ENCODE measurements at regions not wholly inside any gene's neighbourhood (a gene's known extent, or its start where the extent isn't known, plus 50 kb on each side); places are given as distances from the start of the nearest gene placed in this dataset.

DNA sequence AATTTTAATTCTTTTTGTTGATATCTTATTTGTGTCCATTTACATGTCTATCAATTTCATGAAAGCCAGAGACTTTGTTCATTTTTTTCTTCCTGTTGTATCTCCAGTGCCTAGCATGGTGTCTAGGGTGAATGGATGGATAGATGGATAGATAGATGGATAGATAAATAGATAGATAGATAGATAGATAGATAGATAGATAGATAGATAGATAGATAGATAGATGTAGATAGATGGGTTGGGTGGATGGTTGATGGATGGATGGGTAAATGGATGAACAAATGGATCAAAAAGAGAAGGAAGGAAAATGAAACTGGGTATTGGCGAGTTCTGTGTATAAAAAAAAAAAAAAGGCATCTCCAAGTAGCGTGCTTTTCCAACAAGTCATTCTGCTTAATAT is 120.5 kb downstream of the FAM124B start:
- Mint-ChIP-seq H3K4me3 (no peak overlapping the region), H3K4me1 (no peaks in the 10 kb centered on the region), H3K27ac (no peak overlapping the region), H3K9me3 (no peaks in the 10 kb centered on the region), H3K27me3 (peaks cover 27 to 30% of the 10 kb centered on the region in 2 donors), H3K36me3 (no peaks in the 10 kb centered on the region)
- no peak overlapping the region for H3K4me3 ChIP-seq (ENCODE audit: low read length in 2 of 2)
- H3K27me3 ChIP-seq (ENCODE audit: insufficient read depth, low read length) = no peaks in the 10 kb centered on the region
- H3K36me3 ChIP-seq (ENCODE audit: insufficient read depth, low read length) = no peaks in the 10 kb centered on the region
- POLR2A ChIA-PET (ENCODE audit: partially characterized antibody) = no interaction called here
- intact Hi-C loops (cut with micrococcal nuclease) = loop anchor here (5.0 kb wide), 1 partner anchor 1574 kb away; no protein-coding TSS in a partner anchor
- H3K27ac ChIP-seq (ENCODE audit: low read depth, low read length) = no peak overlapping the region
- CTCF ChIA-PET (ENCODE audit: partially characterized antibody) = interaction anchor here (0.8 to 7.1 kb wide), 3 partner anchors 288 to 311 kb away, joined by 3 to 142 read pairs (median 72); no protein-coding TSS in a partner anchor
- no peaks in the 10 kb centered on the region for H3K9me3 ChIP-seq (ENCODE audit: control insufficient read depth in 1 of 2, low read length in 2 of 2)
- no peak for DNase-seq
- H3K4me1 ChIP-seq (ENCODE audit: insufficient read depth, low read length) = no peaks in the 10 kb centered on the region

DNA sequence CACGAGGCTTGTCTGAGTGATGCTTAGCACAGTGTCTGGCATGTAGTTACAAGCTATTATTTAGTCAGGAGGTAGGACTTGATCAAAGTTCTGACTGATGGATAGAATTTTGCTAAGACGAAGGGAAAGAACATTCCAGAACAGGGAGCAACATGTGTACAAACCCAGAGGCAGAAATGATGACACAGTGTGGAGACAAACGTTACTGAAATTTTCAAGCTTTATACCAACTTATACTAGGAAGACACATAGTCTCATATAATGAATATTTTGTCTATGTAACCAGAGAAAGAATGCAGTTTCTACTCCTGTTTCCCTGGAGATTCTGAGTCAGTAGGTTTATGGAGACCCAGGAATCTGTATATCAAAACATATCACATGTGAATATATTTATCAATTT is 123.4 kb downstream of the FAM124B start:
- H3K27ac Mint-ChIP-seq = no peak overlapping the region
- Histone ChIP-seq H3K4me1 (ENCODE audit: insufficient read depth, low read length) (no peaks in the 10 kb centered on the region), H3K36me3 (ENCODE audit: insufficient read depth, low read length) (no peaks in the 10 kb centered on the region), H3K4me3 (ENCODE audit: low read length in 2 of 2) (no peak overlapping the region), H3K9me3 (ENCODE audit: control insufficient read depth in 1 of 2, low read length in 2 of 2) (no peaks in the 10 kb centered on the region), H3K27ac (ENCODE audit: low read depth, low read length) (no peak overlapping the region), H3K27me3 (ENCODE audit: insufficient read depth, low read length) (no peaks in the 10 kb centered on the region)
- DNase-seq = no peak
- no peaks in the 10 kb centered on the region for H3K4me1 Mint-ChIP-seq
- intact Hi-C loops (cut with micrococcal nuclease) = no loop called here
- no peaks in the 10 kb centered on the region for H3K9me3 Mint-ChIP-seq
- H3K4me3 Mint-ChIP-seq = no peak overlapping the region
- ChIA-PET CTCF (ENCODE audit: partially characterized antibody) (interaction anchor here (1.2 kb wide), 1 partner anchor 9 kb away, joined by 3 read pairs; no protein-coding TSS in a partner anchor), POLR2A (ENCODE audit: partially characterized antibody) (no interaction called here)
- peaks cover 17 to 18% of the 10 kb centered on the region in 2 donors for H3K27me3 Mint-ChIP-seq
- H3K36me3 Mint-ChIP-seq = no peaks in the 10 kb centered on the region

GRCh38 chr2:224276251-224276650 is 125.7 kb downstream of the FAM124B start:
- H3K4me3 Mint-ChIP-seq = no peak overlapping the region
- POLR2A ChIA-PET (ENCODE audit: partially characterized antibody) = no interaction called here

DNA sequence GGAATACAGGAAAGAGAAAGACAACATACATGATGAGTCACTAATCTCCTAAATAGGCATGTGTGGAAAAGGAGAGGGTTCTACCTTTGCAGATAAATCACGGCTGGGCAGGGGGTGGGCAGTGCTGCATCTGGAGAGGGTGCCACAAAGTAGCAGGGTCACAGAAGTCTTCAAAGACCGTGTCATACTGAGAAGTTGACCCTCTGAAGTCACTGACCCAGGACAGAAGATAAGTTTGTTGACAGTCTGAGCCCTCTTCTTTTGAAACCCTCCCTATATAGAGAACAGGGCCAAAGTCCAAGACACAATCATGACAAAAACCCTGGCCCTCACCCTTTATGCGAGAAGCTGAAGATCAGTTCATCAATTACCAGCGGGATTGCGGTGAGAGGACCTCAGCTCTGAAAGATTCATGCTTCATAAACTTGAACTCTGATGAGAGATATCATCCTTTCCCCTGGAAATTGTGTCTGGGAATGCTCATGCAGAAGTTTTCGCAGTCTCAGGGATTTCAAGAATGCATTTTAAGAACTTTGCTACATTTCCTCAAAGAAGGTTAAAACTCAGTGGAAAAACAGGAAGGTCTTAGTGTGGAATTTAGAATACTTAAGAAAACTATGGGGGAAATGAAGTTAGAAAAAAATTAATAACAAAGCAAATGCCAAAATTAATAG is 129.5 kb downstream of the FAM124B start:
- CTCF ChIA-PET (ENCODE audit: partially characterized antibody) = interaction anchor here (1.1 kb wide), 1 partner anchor 10 kb away, joined by 3 read pairs; no protein-coding TSS in a partner anchor
- H3K27me3 Mint-ChIP-seq = peaks cover 3 to 13% of the 10 kb centered on the region in 2 donors

More at GRCh38 chr2:224276251-224276650, 125.7 kb downstream of the FAM124B start:
- no peaks in the 10 kb centered on the region for H3K36me3 Mint-ChIP-seq
- Histone ChIP-seq H3K36me3 (ENCODE audit: insufficient read depth, low read length) (no peaks in the 10 kb centered on the region), H3K27me3 (ENCODE audit: insufficient read depth, low read length) (no peaks in the 10 kb centered on the region), H3K4me3 (ENCODE audit: low read length in 2 of 2) (no peak overlapping the region), H3K27ac (ENCODE audit: low read depth, low read length) (no peak overlapping the region), H3K4me1 (ENCODE audit: insufficient read depth, low read length) (no peaks in the 10 kb centered on the region), H3K9me3 (ENCODE audit: control insufficient read depth in 1 of 2, low read length in 2 of 2) (no peaks in the 10 kb centered on the region)
- no peaks in the 10 kb centered on the region for H3K4me1 Mint-ChIP-seq
- CTCF ChIA-PET (ENCODE audit: partially characterized antibody) = interaction anchor here (0.5 to 1.1 kb wide), 2 partner anchors 8 to 385 kb away, joined by 3 to 4 read pairs; no protein-coding TSS in a partner anchor
- DNase-seq = no peak
- H3K27me3 Mint-ChIP-seq = peaks cover 11 to 15% of the 10 kb centered on the region in 2 donors
- intact Hi-C loops (cut with micrococcal nuclease) = no loop called here
- H3K9me3 Mint-ChIP-seq = no peaks in the 10 kb centered on the region
- H3K27ac Mint-ChIP-seq = no peak overlapping the region

DNA sequence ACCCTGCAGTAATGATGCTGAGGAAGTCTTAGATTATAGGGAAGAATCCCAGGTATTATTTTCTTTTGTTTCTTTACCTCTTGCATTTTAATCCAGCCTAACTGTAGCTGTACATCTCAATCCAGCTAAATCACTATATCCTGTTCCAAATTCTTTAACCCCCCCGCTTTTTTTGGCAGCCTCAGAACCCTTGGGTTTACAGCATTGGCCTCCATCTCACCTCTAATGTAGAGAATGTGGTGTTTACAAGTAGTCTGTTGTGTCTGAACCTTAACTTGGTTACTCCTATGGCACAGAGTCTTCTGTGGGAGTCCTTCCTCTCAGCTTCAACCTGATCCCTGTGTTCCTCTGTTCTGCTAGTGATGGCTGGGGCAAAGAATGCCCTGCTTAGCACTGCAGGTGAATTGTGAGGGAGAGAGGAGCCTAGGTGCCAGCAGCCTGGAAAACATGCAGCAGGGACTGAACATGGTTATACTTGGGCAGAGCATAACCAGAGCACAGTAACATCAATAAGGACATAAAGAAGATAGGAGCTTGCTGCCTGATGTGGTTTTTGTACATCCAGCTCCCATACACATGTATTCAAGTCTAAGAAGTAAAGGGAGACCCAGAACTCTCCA is 130.2 kb downstream of the FAM124B start:
- Mint-ChIP-seq H3K9me3 (peaks cover 0 to 3% (median 0%) of the 10 kb centered on the region in 8 donors), H3K4me1 (no peaks in the 10 kb centered on the region), H3K36me3 (no peaks in the 10 kb centered on the region), H3K27me3 (peaks cover 3 to 13% of the 10 kb centered on the region in 2 donors), H3K4me3 (no peak overlapping the region), H3K27ac (no peak overlapping the region)
- no peak overlapping the region for H3K27ac ChIP-seq (ENCODE audit: low read depth, low read length)
- H3K4me3 ChIP-seq (ENCODE audit: low read length in 2 of 2) = no peak overlapping the region
- DNase-seq = no peak
- no peaks in the 10 kb centered on the region for H3K9me3 ChIP-seq (ENCODE audit: control insufficient read depth in 1 of 2, low read length in 2 of 2)
- no peaks in the 10 kb centered on the region for H3K27me3 ChIP-seq (ENCODE audit: insufficient read depth, low read length)
- no peaks in the 10 kb centered on the region for H3K4me1 ChIP-seq (ENCODE audit: insufficient read depth, low read length)
- POLR2A ChIA-PET (ENCODE audit: partially characterized antibody) = no interaction called here
- no peaks in the 10 kb centered on the region for H3K36me3 ChIP-seq (ENCODE audit: insufficient read depth, low read length)
- CTCF ChIA-PET (ENCODE audit: partially characterized antibody) = interaction anchor here (2.1 kb wide), 1 partner anchor 278 kb away, joined by 5 read pairs; no protein-coding TSS in a partner anchor
- intact Hi-C loops (cut with micrococcal nuclease) = no loop called here

More for the DNA sequence above, 129.5 kb downstream of the FAM124B start:
- no peaks in the 10 kb centered on the region for H3K9me3 ChIP-seq (ENCODE audit: control insufficient read depth in 1 of 2, low read length in 2 of 2)
- no peaks in the 10 kb centered on the region for H3K36me3 Mint-ChIP-seq
- no peaks in the 10 kb centered on the region for H3K4me1 Mint-ChIP-seq
- H3K27ac ChIP-seq (ENCODE audit: low read depth, low read length) = no peak overlapping the region
- no peak overlapping the region for H3K4me3 Mint-ChIP-seq
- no peaks in the 10 kb centered on the region for H3K36me3 ChIP-seq (ENCODE audit: insufficient read depth, low read length)
- H3K27me3 ChIP-seq (ENCODE audit: insufficient read depth, low read length) = no peaks in the 10 kb centered on the region
- no peak overlapping the region for H3K4me3 ChIP-seq (ENCODE audit: low read length in 2 of 2)
- DNase-seq = no peak
- H3K4me1 ChIP-seq (ENCODE audit: insufficient read depth, low read length) = no peaks in the 10 kb centered on the region
- peaks cover 0 to 3% (median 0%) of the 10 kb centered on the region in 8 donors for H3K9me3 Mint-ChIP-seq
- intact Hi-C loops (cut with micrococcal nuclease) = no loop called here
- H3K27ac Mint-ChIP-seq = no peak overlapping the region
- POLR2A ChIA-PET (ENCODE audit: partially characterized antibody) = no interaction called here

GRCh38 chr2:224268441-224268840 is 133.5 kb downstream of the FAM124B start:
- CTCF ChIA-PET (ENCODE audit: partially characterized antibody) = no interaction called here
- H3K4me3 Mint-ChIP-seq = no peak overlapping the region
- H3K4me3 ChIP-seq (ENCODE audit: low read length in 2 of 2) = no peak overlapping the region
- no peaks in the 10 kb centered on the region for H3K36me3 Mint-ChIP-seq
- peaks cover 0 to 3% (median 0%) of the 10 kb centered on the region in 8 donors for H3K9me3 Mint-ChIP-seq
- DNase-seq = no peak
- H3K27ac ChIP-seq (ENCODE audit: low read depth, low read length) = no peak overlapping the region
- no peaks in the 10 kb centered on the region for H3K27me3 ChIP-seq (ENCODE audit: insufficient read depth, low read length)
- H3K27me3 Mint-ChIP-seq = peaks cover 7 to 17% of the 10 kb centered on the region in 2 donors
- H3K4me1 ChIP-seq (ENCODE audit: insufficient read depth, low read length) = no peaks in the 10 kb centered on the region
- H3K27ac Mint-ChIP-seq = no peak overlapping the region
- POLR2A ChIA-PET (ENCODE audit: partially characterized antibody) = interaction anchor here (0.6 kb wide), 1 partner anchor 21 kb away, joined by 3 read pairs; no protein-coding TSS in a partner anchor
- H3K4me1 Mint-ChIP-seq = no peaks in the 10 kb centered on the region
- H3K36me3 ChIP-seq (ENCODE audit: insufficient read depth, low read length) = no peaks in the 10 kb centered on the region
- intact Hi-C loops (cut with micrococcal nuclease) = no loop called here
- no peaks in the 10 kb centered on the region for H3K9me3 ChIP-seq (ENCODE audit: control insufficient read depth in 1 of 2, low read length in 2 of 2)

DNA sequence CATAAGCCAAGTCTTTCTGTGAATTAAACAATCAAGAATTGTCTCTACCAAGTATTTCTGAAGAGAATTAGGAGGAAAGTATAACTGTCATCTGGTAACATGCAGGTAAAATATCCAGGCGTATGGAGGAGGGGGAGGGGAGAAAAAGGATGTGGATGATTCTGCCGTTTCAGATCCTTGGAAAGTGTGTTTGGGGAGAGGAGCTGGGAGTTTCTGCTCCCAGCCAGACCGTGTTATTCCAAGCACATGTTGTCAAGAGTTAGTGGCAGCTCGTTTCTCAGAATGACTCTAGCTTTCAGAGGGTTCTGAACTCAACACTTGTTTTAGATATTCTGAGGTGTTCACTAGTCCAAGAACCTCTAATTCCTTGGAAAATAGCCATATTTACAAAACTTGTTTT is 137.6 kb downstream of the FAM124B start:
- H3K27ac Mint-ChIP-seq = no peak overlapping the region
- Histone ChIP-seq H3K27me3 (ENCODE audit: insufficient read depth, low read length) (no peaks in the 10 kb centered on the region), H3K36me3 (ENCODE audit: insufficient read depth, low read length) (no peaks in the 10 kb centered on the region), H3K27ac (ENCODE audit: low read depth, low read length) (no peak overlapping the region), H3K4me3 (ENCODE audit: low read length in 2 of 2) (no peak overlapping the region), H3K4me1 (ENCODE audit: insufficient read depth, low read length) (no peaks in the 10 kb centered on the region), H3K9me3 (ENCODE audit: control insufficient read depth in 1 of 2, low read length in 2 of 2) (no peaks in the 10 kb centered on the region)
- intact Hi-C loops (cut with micrococcal nuclease) = no loop called here
- peaks cover 0 to 3% (median 0%) of the 10 kb centered on the region in 8 donors for H3K9me3 Mint-ChIP-seq
- no peaks in the 10 kb centered on the region for H3K36me3 Mint-ChIP-seq
- peaks cover 12 to 18% of the 10 kb centered on the region in 2 donors for H3K27me3 Mint-ChIP-seq
- H3K4me1 Mint-ChIP-seq = peaks cover 0 to 7% (median 0%) of the 10 kb centered on the region in 4 donors
- ChIA-PET POLR2A (ENCODE audit: partially characterized antibody) (no interaction called here), CTCF (ENCODE audit: partially characterized antibody) (no interaction called here)
- no peak overlapping the region for H3K4me3 Mint-ChIP-seq
- DNase-seq = no peak

Data from CD4-positive, alpha-beta memory T cell (primary cell).